Glutamatergic neuron (in vitro differentiated cells): ENCODE measurements at regions not wholly inside any gene's neighbourhood (a gene's known extent, or its start where the extent isn't known, plus 50 kb on each side); places are given as distances from the start of the nearest gene placed in this dataset.

Source experiments
- DNase-seq: peaks from one replicate; pipeline ENCODE4 v3.0.0; 2022
- H3K27ac Mint-ChIP-seq: one replicate; pipeline ENCODE4 v1.8.0; 2020; ENCODE audit warnings: mild to moderate bottlenecking, mixed read lengths, inconsistent platforms; ENCODE audit not compliant: unreplicated experiment
- H3K27me3 Mint-ChIP-seq: one replicate; pipeline ENCODE4 v1.8.0; 2020; ENCODE audit warnings: mild to moderate bottlenecking, moderate library complexity, mixed read lengths, inconsistent platforms; ENCODE audit not compliant: unreplicated experiment
- H3K36me3 Mint-ChIP-seq: one replicate; pipeline ENCODE4 v1.8.0; 2020; ENCODE audit warnings: mild to moderate bottlenecking, mixed read lengths, inconsistent platforms; ENCODE audit not compliant: unreplicated experiment
- H3K4me1 Mint-ChIP-seq: one replicate; pipeline ENCODE4 v1.8.0; 2020; ENCODE audit warnings: mild to moderate bottlenecking, low read depth, mixed read lengths, inconsistent platforms; ENCODE audit not compliant: unreplicated experiment
- H3K4me3 Mint-ChIP-seq: one replicate; pipeline ENCODE4 v1.8.0; 2020; ENCODE audit warnings: mild to moderate bottlenecking, mixed read lengths, inconsistent platforms; ENCODE audit not compliant: unreplicated experiment
- H3K9me3 Mint-ChIP-seq: one replicate; pipeline ENCODE4 v1.8.0; 2020; ENCODE audit warnings: mild to moderate bottlenecking, moderate library complexity, mixed read lengths, inconsistent platforms; ENCODE audit not compliant: unreplicated experiment
- CTCF ChIP-seq: fragments of 200-600 bp; sonication (generic); IDR thresholded peaks from one replicate; pipeline ENCODE4 v1.5.0; 2021; ENCODE audit not compliant: partially characterized antibody, unreplicated experiment

GRCh38 chr14:26190646-26191045, 407.2 kb downstream of the NOVA1 start:
- Mint-ChIP-seq H3K36me3 (no peaks in the 10 kb centered on the region), H3K27ac (no peak overlapping the region), H3K9me3 (no peaks in the 10 kb centered on the region), H3K27me3 (no peaks in the 10 kb centered on the region), H3K4me3 (no peak overlapping the region), H3K4me1 (no peaks in the 10 kb centered on the region)
- TF ChIP-seq CTCF: no peak
- no peak for DNase-seq

DNA sequence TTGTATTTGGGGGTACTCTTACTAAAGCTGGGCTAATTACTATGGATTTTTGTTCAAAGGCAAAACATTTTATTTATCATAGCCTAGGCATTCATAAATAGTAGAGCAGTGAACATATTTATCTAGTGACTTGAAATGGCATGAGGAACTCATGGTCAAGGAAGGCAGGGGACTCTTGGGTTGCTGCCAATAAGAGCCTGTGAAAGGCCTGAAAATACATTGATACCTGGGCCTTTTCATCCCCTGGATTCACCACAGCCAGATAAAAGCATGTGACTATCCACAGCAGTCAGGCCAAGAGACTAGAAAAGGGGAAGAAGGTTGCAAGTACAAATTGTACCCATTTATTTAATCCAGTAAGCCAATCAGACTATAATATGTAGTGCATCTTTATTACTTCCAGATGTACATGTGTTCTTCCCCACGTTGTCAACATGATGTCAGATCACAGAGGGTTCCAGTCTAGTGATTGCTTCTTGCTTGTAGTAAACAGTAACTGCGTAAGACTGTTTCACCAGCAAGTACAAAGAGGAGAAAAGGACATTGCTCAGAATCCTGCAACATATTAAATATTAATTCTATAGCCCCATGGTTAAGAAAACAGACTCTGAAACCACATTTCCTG, 409.7 kb downstream of the NOVA1 start:
- no peak for DNase-seq
- Mint-ChIP-seq H3K36me3 (no peaks in the 10 kb centered on the region), H3K4me1 (no peaks in the 10 kb centered on the region), H3K9me3 (no peaks in the 10 kb centered on the region), H3K27me3 (no peaks in the 10 kb centered on the region), H3K27ac (no peak overlapping the region), H3K4me3 (no peak overlapping the region)
- TF ChIP-seq CTCF: no peak

GRCh38 chr14:26180221-26180620, 417.6 kb downstream of the NOVA1 start:
- no peaks in the 10 kb centered on the region for H3K36me3 Mint-ChIP-seq
- H3K27ac Mint-ChIP-seq: no peak overlapping the region
- H3K9me3 Mint-ChIP-seq: no peaks in the 10 kb centered on the region
- no peak for DNase-seq
- peaks cover 7% of the 10 kb centered on the region for H3K4me1 Mint-ChIP-seq
- no peak overlapping the region for H3K4me3 Mint-ChIP-seq
- no peak for TF ChIP-seq CTCF
- no peaks in the 10 kb centered on the region for H3K27me3 Mint-ChIP-seq

DNA sequence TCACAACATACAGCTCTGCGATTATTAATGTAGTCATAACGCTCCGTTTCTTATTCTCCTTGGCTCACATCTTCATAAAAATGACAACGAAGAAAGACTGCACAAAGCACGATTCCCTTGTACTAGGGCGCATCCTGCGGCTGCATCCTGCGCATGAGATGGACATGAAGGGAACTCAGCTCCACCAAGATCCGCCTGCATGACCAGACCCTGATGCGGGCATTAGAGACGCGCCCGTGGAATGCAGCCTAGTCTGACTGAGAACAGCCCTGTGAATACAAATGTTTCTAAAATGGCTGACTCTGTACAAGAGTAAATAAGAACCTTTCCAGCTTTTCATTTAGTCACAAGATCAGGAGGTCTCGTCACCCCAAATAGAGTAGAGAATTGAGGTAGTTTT, 422.2 kb downstream of the NOVA1 start:
- H3K4me3 Mint-ChIP-seq: no peak overlapping the region
- no peak overlapping the region for H3K27ac Mint-ChIP-seq
- H3K4me1 Mint-ChIP-seq: peaks cover 9% of the 10 kb centered on the region
- H3K9me3 Mint-ChIP-seq: no peaks in the 10 kb centered on the region
- TF ChIP-seq CTCF: no peak
- no peaks in the 10 kb centered on the region for H3K27me3 Mint-ChIP-seq
- H3K36me3 Mint-ChIP-seq: no peaks in the 10 kb centered on the region
- DNase-seq: no peak

DNA sequence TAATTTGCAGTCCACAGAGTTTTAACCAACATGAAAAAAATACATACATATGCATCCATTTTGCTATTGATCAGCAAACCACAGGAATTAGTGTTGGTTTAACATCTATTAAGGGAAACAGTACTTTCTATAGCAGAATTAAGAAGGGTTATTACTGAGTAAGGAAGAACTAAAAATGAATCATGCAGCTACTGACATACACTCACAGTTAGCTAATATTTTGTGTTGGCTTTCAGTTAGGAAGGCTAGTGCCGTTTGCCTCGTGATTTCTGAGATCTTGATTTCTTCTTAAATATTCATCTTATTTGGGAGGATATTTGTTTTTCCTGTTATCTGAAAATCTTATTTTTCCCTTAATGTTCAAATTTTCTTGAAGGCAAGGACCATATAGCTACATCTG, 423.4 kb downstream of the NOVA1 start:
- Mint-ChIP-seq H3K4me3 (no peak overlapping the region), H3K4me1 (peaks cover 6% of the 10 kb centered on the region), H3K9me3 (no peaks in the 10 kb centered on the region), H3K27ac (no peak overlapping the region), H3K27me3 (no peaks in the 10 kb centered on the region), H3K36me3 (no peaks in the 10 kb centered on the region)
- DNase-seq: no peak
- no peak for TF ChIP-seq CTCF
